Left ventricle myocardium superior (tissue), 1 donor: ENCODE measurements at regions not wholly inside any gene's neighbourhood (a gene's known extent, or its start where the extent isn't known, plus 50 kb on each side); places are given as distances from the start of the nearest gene placed in this dataset.
"Not testable (repeated sequence)": the region's sequence is repeated elsewhere in the genome, so short reads cannot be mapped to it uniquely, and the experiment has no call there.

ENCODE experiments used
- ATAC-seq: fragments of 200-7000 bp; cut with Tn5 transposase; one replicate; pipeline ENCODE4 v1.9.1; 2020; ENCODE audit warnings: mild to moderate bottlenecking, moderate library complexity
- DNase-seq: peaks from one replicate; pipeline ENCODE4 v3.0.0-alpha.2; 2020
- intact Hi-C: fragments of 100-400 bp; cut with micrococcal nuclease; formaldehyde crosslinking; loops from one replicate; pipeline ENCODE4 v1.11.0; 2022
- donor health status: DM: no; HTN: yes; CAD: no; lungs with severe emphysema.

DNA sequence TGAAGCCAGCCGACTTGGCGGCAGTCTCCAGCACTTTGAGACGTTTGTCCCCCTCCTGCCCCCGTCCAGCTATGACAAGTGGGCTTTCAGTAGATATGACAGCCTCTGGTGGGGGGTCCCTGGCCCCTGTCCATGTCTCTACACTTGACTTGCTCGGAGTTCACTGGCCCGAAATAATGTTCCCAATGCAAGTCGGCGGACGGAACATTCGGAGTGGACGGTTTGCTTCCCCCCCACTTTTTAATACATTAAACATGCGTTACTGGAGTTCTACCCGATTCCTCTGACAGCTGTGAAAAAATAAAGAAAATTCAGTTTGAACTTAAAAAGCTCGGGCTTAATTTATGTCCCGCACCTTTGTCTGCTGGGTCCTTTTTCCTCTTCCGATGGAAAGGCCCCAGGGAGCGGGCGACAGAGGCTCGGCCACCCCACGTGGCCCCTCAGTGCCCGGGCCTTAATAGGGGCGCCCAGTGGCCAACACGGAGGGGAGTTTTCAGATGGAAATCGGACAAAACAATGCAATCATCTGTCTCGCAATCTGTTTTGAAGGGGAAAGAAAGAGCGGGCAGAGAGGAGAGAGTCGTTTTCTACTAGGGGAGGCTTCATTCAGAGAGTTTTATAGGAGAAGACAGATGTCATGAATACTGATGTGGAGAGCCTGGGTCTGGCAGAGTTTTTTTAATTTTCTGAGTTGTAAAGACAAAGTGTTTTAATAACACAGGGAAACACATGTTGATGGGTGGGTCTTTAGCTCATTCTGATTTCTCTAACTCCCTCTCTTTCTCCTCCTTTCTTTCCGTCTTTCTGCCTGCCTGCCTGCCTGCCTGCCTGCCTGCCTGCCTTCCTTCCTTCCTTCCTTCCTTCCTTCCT lies 50.2 kb downstream of the SMIM38 start:
- intact Hi-C loops, result no loop called here
- no peak for ATAC-seq
- no peak for DNase-seq

- DNase-seq, ATAC-seq, intact Hi-C loops: not testable (repeated sequence)
Observed at GRCh38 chr11:69206613-69206965, 50.9 kb downstream of the SMIM38 start.

GRCh38 chr11:69207165-69207889 lies 51.6 kb downstream of the SMIM38 start:
- intact Hi-C loops, result no loop called here
- no peak for DNase-seq

DNA sequence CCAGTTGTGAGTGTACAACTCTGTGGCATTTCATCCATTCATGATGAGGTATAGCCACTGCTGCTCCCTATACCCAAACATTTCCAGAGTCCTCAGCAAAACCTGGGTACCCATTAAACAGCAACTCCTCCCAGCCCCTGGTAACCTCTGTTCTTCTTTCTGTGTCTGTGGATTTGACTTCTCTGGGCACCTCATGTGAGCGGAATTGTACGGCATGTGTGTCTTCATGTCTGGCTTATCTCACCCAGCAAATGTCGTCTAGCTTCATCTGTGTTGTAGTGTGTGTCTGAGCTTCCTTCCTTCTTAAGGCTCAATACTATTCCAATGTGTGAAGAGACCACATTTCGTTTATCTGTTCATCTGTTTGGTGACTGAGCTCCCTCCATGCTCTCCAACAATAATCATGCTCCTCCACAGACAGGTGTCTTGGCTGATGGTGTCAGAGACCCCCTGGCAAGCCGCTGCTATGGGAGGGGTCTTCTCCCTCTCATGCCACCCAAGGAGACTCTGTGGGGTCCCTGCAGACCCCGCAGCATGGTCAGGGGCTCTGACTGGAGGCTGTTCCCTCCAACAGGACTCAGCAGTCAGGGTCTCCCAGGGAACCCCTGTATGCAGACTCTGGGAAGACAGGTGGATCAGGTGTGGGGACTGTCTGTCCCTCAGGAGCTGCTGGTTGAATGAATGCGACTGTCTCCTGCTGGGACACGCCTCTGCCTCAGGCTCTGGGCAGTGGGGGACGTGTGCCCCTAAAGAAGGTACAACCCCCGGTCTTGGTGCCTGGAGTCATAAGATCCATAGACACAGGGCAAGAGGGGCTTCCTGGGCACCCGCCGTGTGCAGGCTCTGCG lies 52.7 kb downstream of the SMIM38 start:
- no peak for DNase-seq
- intact Hi-C loops, result no loop called here

More at GRCh38 chr11:69207165-69207889, 51.6 kb downstream of the SMIM38 start:
- ATAC-seq, result no peak

DNA sequence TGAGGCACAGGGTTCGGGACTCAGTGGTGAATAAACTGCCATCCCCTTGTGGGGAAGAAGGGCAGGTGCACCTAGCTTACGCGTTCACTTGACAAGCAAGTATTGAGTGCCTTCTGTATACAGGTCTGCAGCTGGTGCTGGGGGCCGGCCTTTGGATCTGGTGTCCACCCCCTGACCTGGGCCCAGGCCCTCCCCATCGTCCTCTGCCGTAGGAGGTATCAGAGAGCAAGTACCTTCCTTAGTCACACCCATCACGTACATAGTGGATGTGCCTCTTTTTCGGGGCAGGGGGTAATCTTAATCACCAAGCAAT lies 53.3 kb downstream of the SMIM38 start:
- no peak for DNase-seq
- ATAC-seq, result no peak
- intact Hi-C loops, result no loop called here

More for the DNA sequence above, 52.7 kb downstream of the SMIM38 start:
- no peak for ATAC-seq

DNA sequence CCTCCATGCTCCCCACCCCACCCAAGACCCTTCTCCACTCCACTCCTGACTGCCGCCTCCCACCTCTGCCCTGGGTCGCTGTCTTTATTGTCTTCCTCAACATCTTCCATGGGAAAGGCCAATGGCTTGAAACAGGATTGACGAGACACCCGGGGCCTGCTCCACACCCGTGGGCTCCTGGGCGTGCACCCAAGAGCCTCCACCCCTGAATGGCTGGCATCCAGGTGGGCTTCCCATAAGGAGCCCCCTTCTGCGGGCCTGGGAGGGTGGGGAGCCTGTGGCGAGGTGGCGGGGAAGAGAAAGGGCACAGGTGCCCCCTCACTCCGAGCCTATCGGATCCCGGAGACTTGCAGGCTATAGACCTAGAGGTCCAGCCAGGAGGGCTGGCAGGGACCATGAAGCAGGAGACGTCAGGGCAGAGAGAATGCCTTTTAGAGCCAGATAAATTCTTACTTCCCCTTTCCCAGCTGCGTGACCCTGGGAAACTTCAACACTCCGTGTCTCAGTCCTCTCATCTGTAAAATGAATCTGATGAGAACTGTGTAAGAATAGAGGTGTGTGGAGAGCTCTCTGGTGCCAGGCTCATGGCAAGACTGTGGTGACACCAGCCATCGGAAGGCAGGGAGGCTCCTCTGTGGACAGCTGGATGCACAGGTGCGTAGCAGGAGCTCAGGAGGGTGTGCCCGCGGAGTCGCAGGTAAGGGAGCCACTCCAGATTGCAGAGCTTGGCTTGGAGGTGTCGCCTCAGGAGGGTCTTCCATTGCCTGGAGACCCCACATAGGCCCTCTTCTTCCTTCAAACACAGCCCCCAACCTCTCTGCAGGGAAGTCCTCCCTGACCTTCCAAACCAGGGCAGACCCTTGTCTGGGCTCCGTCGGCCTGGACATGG lies 53.9 kb downstream of the SMIM38 start:
- DNase-seq, result no peak
- ATAC-seq, result no peak
- intact Hi-C loops, result no loop called here

DNA sequence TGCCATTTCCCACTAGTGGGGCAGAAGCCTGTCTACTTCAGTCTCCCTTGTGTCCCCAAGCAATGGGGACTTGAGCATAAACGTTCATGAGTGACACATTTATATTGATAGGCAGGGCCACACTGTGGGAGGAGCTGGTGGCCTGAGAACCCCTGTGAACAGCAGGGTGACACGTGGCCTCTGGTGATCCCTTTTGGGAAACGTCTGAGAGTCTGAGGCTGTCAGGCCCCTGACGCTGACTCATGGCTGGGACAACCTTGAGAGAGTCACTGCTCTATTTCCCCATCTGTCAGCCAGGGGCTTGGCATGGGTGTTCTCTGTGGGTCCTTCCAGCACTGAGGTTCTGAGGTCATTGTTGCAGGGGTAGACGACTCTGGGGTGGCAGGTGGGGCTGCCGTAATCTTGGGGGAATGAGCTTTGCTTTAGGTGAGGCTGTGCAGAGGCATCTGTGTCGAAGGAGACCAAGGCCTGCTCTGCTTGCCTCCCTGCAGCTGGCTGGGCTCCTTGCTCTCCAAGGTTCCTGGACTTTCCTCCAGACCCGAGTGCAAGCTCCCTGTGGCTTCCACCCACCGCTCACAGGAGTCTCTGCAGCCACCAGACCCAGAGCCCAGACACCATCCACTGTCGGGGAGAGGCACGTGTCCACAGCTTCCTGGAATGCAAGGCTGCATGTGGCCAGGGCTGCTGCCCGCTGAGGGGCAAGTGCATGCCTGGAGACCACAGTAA lies 54.7 kb downstream of the SMIM38 start:
- ATAC-seq (peak; percentile 73), DNase-seq (no peak)
- intact Hi-C loops, result no loop called here

DNA sequence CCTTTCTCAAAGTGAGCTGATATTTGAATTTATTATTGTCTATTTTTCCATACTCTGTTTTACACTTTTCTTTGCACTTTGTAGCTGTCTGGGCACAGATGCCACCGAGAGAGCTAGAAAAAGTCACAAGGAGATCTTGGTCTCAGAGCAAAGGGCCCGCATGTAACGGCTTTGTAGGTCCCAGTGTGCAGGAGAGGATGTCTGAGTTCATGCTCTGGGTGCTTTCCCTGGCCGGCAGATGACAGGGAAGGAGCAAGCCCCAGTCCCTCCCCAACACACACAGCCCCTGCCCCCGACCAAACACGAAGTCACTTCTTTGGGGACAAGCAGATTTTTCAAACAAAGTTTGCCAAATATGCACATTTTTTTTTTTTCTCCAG lies 55.8 kb downstream of the SMIM38 start:
- intact Hi-C loops, result no loop called here
- ATAC-seq, result no peak

GRCh38 chr11:69211920-69212797 lies 56.4 kb downstream of the SMIM38 start:
- DNase-seq (no peak), ATAC-seq (no peak)
- intact Hi-C loops, result no loop called here

More for the DNA sequence above, 55.8 kb downstream of the SMIM38 start:
- DNase-seq, result no peak

DNA sequence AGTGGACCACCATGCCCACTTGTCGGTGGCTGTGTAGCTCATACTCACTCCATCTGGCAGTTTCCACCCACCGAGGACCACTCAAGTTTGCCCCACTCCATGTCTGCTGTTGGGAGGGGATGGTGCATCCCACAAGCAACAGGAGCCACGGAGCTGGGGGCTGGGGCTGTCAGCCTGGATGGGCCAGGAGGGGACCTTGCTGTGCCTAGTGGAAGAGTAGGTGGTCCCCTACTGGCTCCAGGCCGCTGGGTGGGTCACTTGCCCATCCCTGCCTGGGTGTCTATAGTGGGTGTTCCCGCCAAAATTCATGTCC lies 57.0 kb downstream of the SMIM38 start:
- intact Hi-C loops, result no loop called here
- DNase-seq, result no peak

GRCh38 chr11:69213316-69213715 lies 57.6 kb downstream of the SMIM38 start:
- ATAC-seq (no peak), DNase-seq (no peak)
- intact Hi-C loops, result no loop called here

More for the DNA sequence above, 57.0 kb downstream of the SMIM38 start:
- ATAC-seq, result no peak

GRCh38 chr11:69213964-69214363 lies 58.2 kb downstream of the SMIM38 start:
- no peak for DNase-seq
- ATAC-seq, result no peak
- intact Hi-C loops, result no loop called here

DNA sequence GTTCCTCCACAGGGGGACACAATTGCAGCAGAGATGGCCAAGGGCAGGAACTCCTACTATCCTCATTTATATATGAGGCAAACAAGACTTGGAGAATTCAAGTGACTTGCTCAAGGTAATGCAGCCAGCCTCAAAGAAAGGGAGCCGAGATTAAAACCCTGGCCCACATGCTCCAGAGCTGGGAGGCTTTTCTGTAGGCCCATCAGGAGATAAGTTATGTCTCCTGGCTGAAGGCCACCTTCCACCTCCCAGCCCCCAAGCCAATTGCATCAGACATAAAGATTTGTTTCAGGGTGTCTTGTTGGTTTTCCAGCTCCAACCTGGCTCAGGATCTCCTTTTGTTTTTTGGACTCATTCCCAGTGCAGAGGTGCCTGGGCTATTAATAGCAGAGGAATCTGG lies 59.5 kb downstream of the SMIM38 start:
- ATAC-seq (no peak), DNase-seq (no peak)
- intact Hi-C loops, result no loop called here

- no peak for DNase-seq
- ATAC-seq, result no peak
- intact Hi-C loops, result no loop called here
Observed at GRCh38 chr11:69215784-69216415, 60.2 kb downstream of the SMIM38 start.

- intact Hi-C loops, result no loop called here
- DNase-seq (no peak), ATAC-seq (no peak)
Observed at GRCh38 chr11:69216647-69217051, 60.9 kb downstream of the SMIM38 start.

DNA sequence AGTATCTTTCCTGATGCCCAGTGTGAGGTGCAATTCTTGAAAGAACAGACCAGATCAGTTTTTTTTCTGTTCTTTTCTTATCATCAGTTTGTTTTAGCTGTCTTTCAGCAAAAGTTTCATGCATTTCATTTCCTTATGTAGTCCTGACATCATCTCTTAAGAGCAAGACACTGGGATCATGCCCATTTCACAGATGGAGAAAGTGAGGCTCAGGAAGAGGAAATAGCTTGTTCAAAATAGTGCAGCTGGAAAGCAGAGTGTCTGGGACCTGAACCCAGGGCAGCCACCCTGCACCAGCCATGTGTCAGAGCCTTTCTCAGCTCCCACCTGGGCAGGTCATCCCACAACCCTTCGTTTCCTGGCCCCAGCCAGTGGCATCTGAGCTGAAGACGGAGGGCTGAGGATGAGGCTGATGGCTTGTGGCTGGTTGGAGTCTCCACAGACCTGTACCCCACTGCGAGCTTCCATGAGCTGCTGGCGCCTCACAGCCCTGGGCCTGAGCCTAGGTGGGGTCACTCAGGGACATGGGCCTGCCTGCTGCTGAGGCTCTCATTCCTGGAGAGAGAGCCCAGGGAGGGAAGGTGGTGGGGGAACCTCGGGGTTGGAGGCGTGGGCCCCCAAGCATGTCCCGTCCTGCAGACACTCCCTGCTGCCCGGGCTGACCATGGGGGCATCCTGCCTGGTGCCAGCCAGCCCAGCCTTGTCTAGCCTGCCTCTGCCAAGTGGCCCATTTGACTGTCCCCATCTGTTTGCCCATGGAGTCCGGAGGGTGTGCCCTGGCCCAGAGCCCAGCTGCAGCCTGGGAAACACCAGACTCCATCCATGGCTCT lies 61.8 kb downstream of the SMIM38 start:
- DNase-seq (no peak), ATAC-seq (peak; percentile 83)
- intact Hi-C loops, result no loop called here
